ENCODE measurements at regions not wholly inside any gene's neighbourhood (a gene's known extent, or its start where the extent isn't known, plus 50 kb on each side); places are given as distances from the start of the nearest gene placed in this dataset.

- no peak overlapping the region for H3K4me3 ChIP-seq (ENCODE audit: low read length)
- no peak for TF ChIP-seq CTCF (conservative IDR thresholded peaks at IDR 0.05; ENCODE audit: low read length)
- peak; percentile 29 for DNase-seq (ENCODE audit: low read depth)
Measured at GRCh38 chr5:40166802-40167201, 512.9 kb upstream of the PTGER4 start.

GRCh38 chr5:40165789-40166728, 513.7 kb upstream of the PTGER4 start:
- H3K4me3 ChIP-seq (ENCODE audit: low read length) = no peak overlapping the region
- TF ChIP-seq CTCF (conservative IDR thresholded peaks at IDR 0.05; ENCODE audit: low read length) = peak; percentile 8; the same call in 1 of the 2 replicates
- DNase-seq (ENCODE audit: low read depth) = peak; percentile 3

GRCh38 chr5:40165106-40165788, 514.5 kb upstream of the PTGER4 start:
- no peak for TF ChIP-seq CTCF (conservative IDR thresholded peaks at IDR 0.05; ENCODE audit: low read length)
- DNase-seq (ENCODE audit: low read depth) = no peak
- no peak overlapping the region for H3K4me3 ChIP-seq (ENCODE audit: low read length)

GRCh38 chr5:40160435-40160834, 519.3 kb upstream of the PTGER4 start:
- DNase-seq (ENCODE audit: low read depth) = no peak
- no peak for TF ChIP-seq CTCF (conservative IDR thresholded peaks at IDR 0.05; ENCODE audit: low read length)
- no peak overlapping the region for H3K4me3 ChIP-seq (ENCODE audit: low read length)

GRCh38 chr5:40154194-40154593, 525.5 kb upstream of the PTGER4 start:
- no peak overlapping the region for H3K4me3 ChIP-seq (ENCODE audit: low read length)
- TF ChIP-seq CTCF (conservative IDR thresholded peaks at IDR 0.05; ENCODE audit: low read length) = no peak
- DNase-seq (ENCODE audit: low read depth) = no peak

- no peak for TF ChIP-seq CTCF (conservative IDR thresholded peaks at IDR 0.05; ENCODE audit: low read length)
Measured at GRCh38 chr5:40150896-40151295, 528.8 kb upstream of the PTGER4 start.

More at GRCh38 chr5:40150896-40151295, 528.8 kb upstream of the PTGER4 start:
- no peak for DNase-seq (ENCODE audit: low read depth)
- no peak overlapping the region for H3K4me3 ChIP-seq (ENCODE audit: low read length)
